ENCODE measurements at regions not wholly inside any gene's neighbourhood (a gene's known extent, or its start where the extent isn't known, plus 50 kb on each side); places are given as distances from the start of the nearest gene placed in this dataset.

DNA sequence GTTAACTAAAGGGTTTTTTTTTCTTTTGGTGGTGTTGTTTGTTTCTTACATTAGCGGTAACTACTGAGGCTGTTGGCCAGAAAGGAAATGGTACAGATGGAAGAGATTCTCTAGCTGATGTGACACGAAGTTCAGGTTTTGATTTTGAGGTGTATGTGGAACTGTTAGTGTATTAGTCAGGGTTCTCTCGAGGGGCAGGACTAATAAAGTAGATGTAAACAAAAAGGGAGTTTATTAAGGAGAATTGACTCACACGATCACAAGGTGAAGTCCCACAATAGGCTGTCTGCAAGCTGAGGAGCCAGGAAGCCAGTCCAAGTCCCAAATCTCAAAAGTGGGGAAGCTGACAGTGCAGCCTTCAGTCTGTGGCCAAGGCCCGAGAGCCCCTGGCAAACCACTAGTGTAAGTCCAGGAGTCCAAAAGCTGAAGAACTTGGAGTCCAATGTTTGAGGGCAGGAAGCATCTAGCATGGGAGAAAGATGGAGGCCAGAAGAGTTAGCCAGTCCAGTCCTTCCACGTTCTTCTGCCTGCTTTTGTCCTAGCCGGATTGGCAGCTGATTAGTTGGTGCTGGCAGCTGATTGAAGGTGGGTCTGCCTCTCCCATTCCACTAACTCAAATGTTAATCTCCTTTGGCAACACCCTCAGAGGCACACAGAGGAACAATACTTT, 577.6 kb downstream of the EFNB2 start:
- H3K27me3 Mint-ChIP-seq (ENCODE audit: insufficient read depth) = peaks cover 2% of the 10 kb centered on the region
- TF ChIP-seq, protein P1, sequence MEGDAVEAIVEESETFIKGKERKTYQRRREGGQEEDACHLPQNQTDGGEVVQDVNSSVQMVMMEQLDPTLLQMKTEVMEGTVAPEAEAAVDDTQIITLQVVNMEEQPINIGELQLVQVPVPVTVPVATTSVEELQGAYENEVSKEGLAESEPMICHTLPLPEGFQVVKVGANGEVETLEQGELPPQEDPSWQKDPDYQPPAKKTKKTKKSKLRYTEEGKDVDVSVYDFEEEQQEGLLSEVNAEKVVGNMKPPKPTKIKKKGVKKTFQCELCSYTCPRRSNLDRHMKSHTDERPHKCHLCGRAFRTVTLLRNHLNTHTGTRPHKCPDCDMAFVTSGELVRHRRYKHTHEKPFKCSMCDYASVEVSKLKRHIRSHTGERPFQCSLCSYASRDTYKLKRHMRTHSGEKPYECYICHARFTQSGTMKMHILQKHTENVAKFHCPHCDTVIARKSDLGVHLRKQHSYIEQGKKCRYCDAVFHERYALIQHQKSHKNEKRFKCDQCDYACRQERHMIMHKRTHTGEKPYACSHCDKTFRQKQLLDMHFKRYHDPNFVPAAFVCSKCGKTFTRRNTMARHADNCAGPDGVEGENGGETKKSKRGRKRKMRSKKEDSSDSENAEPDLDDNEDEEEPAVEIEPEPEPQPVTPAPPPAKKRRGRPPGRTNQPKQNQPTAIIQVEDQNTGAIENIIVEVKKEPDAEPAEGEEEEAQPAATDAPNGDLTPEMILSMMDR (IDR thresholded peaks at IDR 0.05) = no peak
- no peaks in the 10 kb centered on the region for H3K9me3 Mint-ChIP-seq
- H3K27ac Mint-ChIP-seq = no peak overlapping the region
- no peaks in the 10 kb centered on the region for H3K36me3 Mint-ChIP-seq (ENCODE audit: low read depth)
- peaks cover 5% of the 10 kb centered on the region; the same call in 1 of the 2 replicates for H3K4me1 Mint-ChIP-seq (ENCODE audit: low read depth)
- no peak overlapping the region for H3K4me3 Mint-ChIP-seq
- DNase-seq = no peak

DNA sequence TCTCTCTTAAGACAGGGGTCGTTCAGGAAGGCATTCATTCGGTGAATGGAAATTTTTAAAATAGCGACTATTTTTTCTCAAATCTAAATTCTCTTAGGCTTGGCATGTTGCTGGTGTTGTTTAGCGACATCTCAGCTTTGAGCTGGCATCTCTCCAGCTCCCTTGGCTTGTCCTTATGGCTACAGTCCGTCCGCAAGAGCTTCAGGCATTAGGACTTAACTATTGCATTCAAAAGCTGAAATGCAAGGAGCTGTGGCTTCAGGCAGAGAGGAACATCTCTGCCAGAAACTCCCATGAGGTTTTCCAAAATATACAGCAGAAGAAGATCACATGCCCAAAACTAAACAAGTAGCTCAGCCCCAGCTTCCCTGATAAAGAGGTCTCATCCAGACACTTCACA, 578.5 kb downstream of the EFNB2 start:
- no peak for DNase-seq
- Mint-ChIP-seq H3K27ac (no peak overlapping the region), H3K4me1 (ENCODE audit: low read depth) (peaks cover 5% of the 10 kb centered on the region; the same call in 1 of the 2 replicates), H3K4me3 (no peak overlapping the region), H3K9me3 (no peaks in the 10 kb centered on the region), H3K36me3 (ENCODE audit: low read depth) (no peaks in the 10 kb centered on the region), H3K27me3 (ENCODE audit: insufficient read depth) (peaks cover 2% of the 10 kb centered on the region; the same call in 1 of the 2 replicates)
- TF ChIP-seq, protein P1 (IDR thresholded peaks at IDR 0.05) = no peak

GRCh38 chr13:105952973-105953290, 582.5 kb downstream of the EFNB2 start:
- no peak overlapping the region for H3K27ac Mint-ChIP-seq
- H3K36me3 Mint-ChIP-seq (ENCODE audit: low read depth) = no peaks in the 10 kb centered on the region

DNA sequence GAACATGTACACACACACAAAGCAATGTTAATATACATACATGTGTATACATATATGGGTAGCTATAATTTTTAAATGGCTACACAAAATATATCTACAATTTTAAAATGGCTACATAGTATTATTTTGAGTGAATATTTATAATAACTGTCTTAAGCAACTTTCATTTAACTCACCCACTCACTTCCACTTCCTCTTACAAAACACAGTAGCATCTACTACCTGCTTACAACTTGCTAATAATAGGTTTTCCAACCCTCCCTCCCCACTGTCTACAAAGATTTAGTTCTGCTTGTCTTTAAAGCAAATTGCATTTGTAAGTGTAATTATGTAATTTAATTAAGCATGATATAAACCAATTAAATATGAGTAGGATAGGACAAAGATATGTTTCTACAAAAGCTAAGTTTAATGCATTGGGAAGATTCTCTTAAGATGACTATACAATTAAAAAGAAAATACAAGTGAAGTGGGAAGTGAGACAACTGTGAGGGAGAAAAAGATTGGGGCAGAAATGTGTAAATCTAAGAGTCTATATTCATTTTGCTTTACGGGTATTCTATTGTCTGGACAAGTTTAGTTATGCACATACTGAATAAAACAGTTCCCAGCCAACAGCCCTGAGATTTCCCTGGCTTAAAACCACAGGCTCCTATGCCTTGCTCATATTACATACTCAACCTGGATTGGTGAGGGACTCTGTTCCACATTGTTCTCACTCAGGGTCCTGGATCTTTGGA, 583.1 kb downstream of the EFNB2 start:
- no peak overlapping the region for H3K4me3 Mint-ChIP-seq
- no peaks in the 10 kb centered on the region for H3K9me3 Mint-ChIP-seq
- H3K27me3 Mint-ChIP-seq (ENCODE audit: insufficient read depth) = 0 out of 2 replicates have a peak, but pooled peaks cover 1% of the 10 kb centered on the region
- no peaks in the 10 kb centered on the region for H3K36me3 Mint-ChIP-seq (ENCODE audit: low read depth)
- TF ChIP-seq, protein P1 (IDR thresholded peaks at IDR 0.05) = no peak
- no peak overlapping the region for H3K27ac Mint-ChIP-seq
- H3K4me1 Mint-ChIP-seq (ENCODE audit: low read depth) = peaks cover 15% of the 10 kb centered on the region; the same call in 1 of the 2 replicates
- DNase-seq = no peak

More at GRCh38 chr13:105952973-105953290, 582.5 kb downstream of the EFNB2 start:
- H3K27me3 Mint-ChIP-seq (ENCODE audit: insufficient read depth) = 0 out of 2 replicates have a peak, but pooled peaks cover 1% of the 10 kb centered on the region
- H3K4me1 Mint-ChIP-seq (ENCODE audit: low read depth) = peaks cover 16% of the 10 kb centered on the region; the same call in 1 of the 2 replicates
- DNase-seq = no peak
- TF ChIP-seq, protein P1 (IDR thresholded peaks at IDR 0.05) = no peak
- no peaks in the 10 kb centered on the region for H3K9me3 Mint-ChIP-seq
- H3K4me3 Mint-ChIP-seq = no peak overlapping the region

- Mint-ChIP-seq H3K4me3 (no peak overlapping the region; the same call in 1 of the 2 replicates), H3K36me3 (ENCODE audit: low read depth) (no peaks in the 10 kb centered on the region), H3K9me3 (no peaks in the 10 kb centered on the region), H3K4me1 (ENCODE audit: low read depth) (peaks cover 15% of the 10 kb centered on the region; the same call in 1 of the 2 replicates), H3K27ac (no peak overlapping the region), H3K27me3 (ENCODE audit: insufficient read depth) (peaks cover 3% of the 10 kb centered on the region; the same call in 1 of the 2 replicates)
- TF ChIP-seq, protein P1 (IDR thresholded peaks at IDR 0.05) = no peak
- DNase-seq = no peak
These were observed 587.3 kb downstream of the EFNB2 start for GRCh38 chr13:105948143-105948542.
